ENCODE measurements at regions not wholly inside any gene's neighbourhood (a gene's known extent, or its start where the extent isn't known, plus 50 kb on each side); places are given as distances from the start of the nearest gene placed in this dataset.
"Not testable (repeated sequence)": the region's sequence is repeated elsewhere in the genome, so short reads cannot be mapped to it uniquely, and the experiment has no call there.

GRCh38 chr3:81363816-81364215 lies 397.6 kb downstream of the GBE1 start:
- DNase-seq, result no peak

- no peak for DNase-seq
Observed at GRCh38 chr3:81354119-81354518, 407.3 kb downstream of the GBE1 start.

DNA sequence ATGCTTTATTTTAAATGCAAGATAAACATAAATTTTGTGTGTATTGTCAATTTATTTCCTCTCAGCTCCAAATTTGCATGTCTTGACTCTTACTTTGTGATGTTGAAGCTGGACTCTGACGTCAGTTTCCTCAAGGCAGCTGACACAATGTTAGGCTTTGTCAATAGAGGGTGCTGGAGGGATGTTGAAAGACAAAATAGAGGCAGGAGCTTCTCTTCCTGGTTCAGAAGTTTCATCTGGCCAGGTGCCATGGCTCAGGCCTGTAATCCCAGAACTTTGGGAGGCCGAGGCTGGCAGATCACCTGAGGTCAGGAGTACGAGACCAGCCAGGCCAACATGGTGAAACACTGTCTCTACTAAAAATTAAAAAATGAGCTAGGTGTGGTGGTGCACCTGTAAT lies 408.6 kb downstream of the GBE1 start:
- DNase-seq, result no peak

- DNase-seq, result no peak
Observed at GRCh38 chr3:81349816-81350340, 411.6 kb downstream of the GBE1 start.

- no peak for DNase-seq
Observed at GRCh38 chr3:81339040-81339845, 422.2 kb downstream of the GBE1 start.

GRCh38 chr3:81336470-81336869 lies 425.0 kb downstream of the GBE1 start:
- DNase-seq, result no peak

- DNase-seq, result not testable (repeated sequence)
Observed at GRCh38 chr3:81329835-81330234, 431.6 kb downstream of the GBE1 start.

GRCh38 chr3:81326245-81326644 lies 435.2 kb downstream of the GBE1 start:
- DNase-seq, result no peak

DNA sequence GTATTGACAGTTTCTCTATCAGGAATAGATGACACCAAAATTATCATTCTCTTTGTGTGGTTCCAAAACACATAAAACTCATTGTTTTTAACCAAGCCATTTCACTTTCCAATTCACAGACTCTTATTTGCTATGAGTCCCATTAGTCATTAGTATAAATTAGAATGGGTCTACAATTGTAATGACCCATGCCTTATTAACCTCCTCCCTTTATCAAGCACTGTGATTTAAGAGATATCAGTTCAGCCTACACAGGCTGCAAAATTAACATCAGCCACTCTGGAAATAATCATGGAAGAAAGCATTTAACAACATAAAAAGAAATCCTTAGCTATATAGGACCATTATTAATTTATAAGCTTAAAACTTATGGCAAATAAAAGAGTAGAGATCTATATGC lies 440.6 kb downstream of the GBE1 start:
- DNase-seq, result no peak

GRCh38 chr3:81315030-81315429 lies 446.4 kb downstream of the GBE1 start:
- no peak for DNase-seq

- no peak for DNase-seq
Observed at GRCh38 chr3:81311321-81311720, 450.1 kb downstream of the GBE1 start.

DNA sequence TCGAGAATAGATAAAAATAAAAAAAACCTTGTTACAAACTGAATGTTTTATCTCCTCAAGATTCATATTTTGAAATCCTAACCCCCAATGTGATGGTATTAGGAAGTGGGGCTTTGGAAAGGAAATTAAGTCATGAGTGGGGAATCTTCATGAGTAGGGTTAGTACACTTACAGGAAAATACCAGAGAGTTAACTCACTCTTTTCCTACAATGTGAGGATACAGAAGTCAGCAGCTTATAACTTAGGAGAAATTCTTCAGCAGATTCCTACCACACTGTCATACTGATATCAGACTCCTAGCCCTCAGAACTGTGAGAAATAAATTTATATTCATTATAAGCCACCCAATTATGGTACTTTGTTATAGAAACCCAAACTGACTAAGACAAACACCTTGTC lies 453.1 kb downstream of the GBE1 start:
- DNase-seq, result no peak

DNA sequence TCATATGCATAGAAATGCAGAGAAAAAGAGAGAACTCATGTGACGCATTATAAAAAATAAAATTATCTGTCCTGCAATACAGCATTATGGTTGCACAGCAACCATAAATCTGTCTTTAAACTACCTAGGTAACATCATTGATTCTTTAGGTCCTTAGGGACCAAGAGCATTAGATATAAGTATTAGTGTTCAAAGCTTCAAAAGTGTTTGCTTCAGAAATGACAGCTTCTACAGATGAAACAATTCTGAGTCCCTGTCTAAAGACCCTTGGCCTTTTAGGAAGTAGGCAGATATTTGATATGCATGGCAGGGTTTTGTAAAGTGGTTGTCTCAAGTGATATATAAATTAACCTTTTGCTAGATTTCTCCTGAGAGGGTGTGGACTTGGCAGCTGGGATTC lies 454.2 kb downstream of the GBE1 start:
- no peak for DNase-seq

DNA sequence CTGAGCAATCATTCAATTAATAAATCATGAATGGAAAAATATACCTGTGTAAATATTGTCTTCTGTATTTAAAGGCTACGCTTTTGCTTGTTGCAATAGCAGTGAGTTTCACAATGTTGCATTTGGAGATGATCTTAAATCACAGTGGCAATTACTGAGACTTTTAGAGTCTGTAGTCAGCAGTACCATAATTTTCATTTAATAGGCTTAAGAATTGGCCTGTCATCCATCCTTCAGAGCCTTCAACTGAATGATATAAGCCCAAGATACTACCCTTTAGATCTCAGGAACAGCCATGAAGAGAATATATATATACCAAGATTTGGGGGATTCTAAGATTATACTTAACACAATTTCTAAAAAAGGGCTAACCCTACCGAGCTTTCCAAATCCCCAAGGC lies 458.1 kb downstream of the GBE1 start:
- no peak for DNase-seq

GRCh38 chr3:81302045-81302444 lies 459.4 kb downstream of the GBE1 start:
- DNase-seq, result peak; percentile 6

- no peak for DNase-seq
Observed at GRCh38 chr3:81301230-81301629, 460.2 kb downstream of the GBE1 start.

DNA sequence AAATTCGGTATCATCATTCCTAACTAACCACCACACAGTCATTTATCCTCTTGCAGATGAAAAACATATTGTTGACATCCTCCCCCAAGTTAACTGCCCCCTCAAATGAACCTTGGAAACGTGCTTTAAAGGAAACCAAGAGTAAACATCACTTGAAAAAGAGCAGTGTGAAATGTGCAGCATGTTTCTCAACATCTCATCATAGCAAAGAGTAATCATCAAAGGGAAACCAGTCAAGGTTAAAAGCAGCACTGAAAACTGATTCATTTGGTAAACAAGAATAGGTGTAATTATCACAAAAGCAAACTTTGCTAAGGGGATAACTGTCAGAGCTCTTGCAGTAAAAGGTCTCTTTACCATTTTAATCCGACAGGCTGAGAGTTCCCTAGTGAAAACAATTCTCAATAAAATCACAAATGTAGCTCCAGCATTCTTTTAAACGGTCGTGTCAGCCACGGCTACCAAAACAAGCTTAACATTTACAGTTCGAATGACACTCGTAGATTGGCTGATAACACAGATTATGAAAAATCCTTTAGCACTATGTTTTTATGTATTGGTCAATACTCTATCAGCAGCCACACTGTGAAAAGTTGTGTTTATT lies 461.0 kb downstream of the GBE1 start:
- no peak for DNase-seq

- no peak for DNase-seq
Observed at GRCh38 chr3:81299481-81299880, 462.0 kb downstream of the GBE1 start.

DNA sequence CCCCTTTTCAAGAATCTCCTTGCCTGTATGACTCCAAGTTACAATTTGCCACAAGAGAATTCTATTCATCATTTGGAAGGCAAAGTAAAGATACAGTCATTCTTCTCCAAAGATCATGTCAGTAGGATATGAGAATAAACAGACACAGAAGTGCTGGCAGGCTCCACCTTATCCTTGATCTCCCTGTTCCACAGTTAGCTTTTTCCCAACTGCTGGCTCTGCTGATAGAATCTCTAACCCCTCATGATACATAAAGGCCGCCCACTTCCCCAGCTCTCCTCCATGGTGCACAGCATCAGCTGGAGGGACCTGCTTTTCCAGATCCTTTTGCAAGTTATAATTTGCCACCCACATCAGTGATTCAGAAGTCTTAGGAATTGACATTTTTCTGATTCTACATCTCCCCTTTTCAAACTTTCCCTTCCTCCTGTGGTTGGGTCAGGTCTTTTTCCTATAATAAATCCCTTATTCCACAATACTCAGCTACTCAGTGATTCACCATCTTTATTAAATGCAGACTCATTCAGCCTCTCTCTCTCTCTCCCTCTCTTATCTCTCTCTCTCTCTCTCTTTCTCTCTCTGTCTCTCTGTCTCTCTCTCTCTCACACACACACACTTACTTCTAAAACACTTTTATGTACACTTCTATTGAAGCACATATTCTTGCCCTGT lies 465.4 kb downstream of the GBE1 start:
- DNase-seq, result no peak

DNA sequence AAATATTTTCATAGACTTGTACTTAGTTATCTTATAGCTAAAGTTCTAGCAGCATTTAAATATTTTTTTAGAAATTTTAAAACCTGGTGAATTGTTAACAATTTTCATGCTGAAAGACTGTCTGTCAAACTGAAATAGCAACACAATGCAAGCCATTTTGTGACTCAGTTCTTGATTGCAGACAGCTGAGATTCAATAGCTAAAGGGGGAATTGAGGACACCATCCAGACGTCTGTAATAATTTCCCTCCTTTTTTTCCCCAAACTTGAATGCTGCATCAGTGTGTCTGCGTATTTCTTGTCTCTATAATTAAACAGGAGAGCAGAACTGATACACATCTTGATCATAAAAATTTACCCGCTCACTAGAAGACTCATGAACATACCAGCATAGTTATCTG lies 468.3 kb downstream of the GBE1 start:
- DNase-seq, result no peak

- no peak for DNase-seq
Observed at GRCh38 chr3:81291586-81291985, 469.9 kb downstream of the GBE1 start.

DNA sequence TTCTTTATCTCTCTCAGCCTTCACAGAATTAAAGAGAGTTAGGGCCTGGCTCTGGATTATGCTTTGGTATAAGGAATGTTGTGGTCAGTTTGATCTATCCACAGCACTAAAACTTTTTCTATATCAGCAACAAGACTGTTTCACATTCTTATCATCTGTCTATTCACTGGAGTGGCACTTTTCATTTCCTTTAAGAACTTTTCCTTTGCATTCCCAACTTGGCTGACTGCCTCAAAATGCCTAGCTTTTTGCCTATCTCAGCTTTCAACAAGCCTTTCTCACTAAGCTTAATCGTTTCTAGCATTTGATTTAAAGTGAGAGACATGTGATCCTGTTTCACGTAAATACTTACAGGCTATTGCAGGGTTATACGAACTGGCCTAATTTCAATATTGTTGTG lies 471.8 kb downstream of the GBE1 start:
- DNase-seq, result no peak

GRCh38 chr3:81279481-81280379 lies 481.7 kb downstream of the GBE1 start:
- DNase-seq, result no peak
